ENCODE measurements at regions not wholly inside any gene's neighbourhood (a gene's known extent, or its start where the extent isn't known, plus 50 kb on each side); places are given as distances from the start of the nearest gene placed in this dataset.
A peak's percentile ranks its signal among the peaks of the same experiment; 100 is the strongest.

- peak; percentile 40; the same call in 1 of the 2 replicates for TF ChIP-seq ZXDB (tag by site-specific recombination; IDR thresholded peaks at IDR 0.05)
- 0 out of 2 replicates have a peak, but pooled peaks have one; percentile 26 for TF ChIP-seq ZEB2 (tag by site-specific recombination; IDR thresholded peaks at IDR 0.05)
- 0 out of 2 replicates have a peak, but pooled peaks have one; percentile 26 for TF ChIP-seq SCRT2 (tag by site-specific recombination; IDR thresholded peaks at IDR 0.05)
- TF ChIP-seq ZNF48 (tag by site-specific recombination; IDR thresholded peaks at IDR 0.05): no peak
- no peak for TF ChIP-seq ZFP69B (tag by site-specific recombination; IDR thresholded peaks at IDR 0.05)
- no peak for TF ChIP-seq ZNF658 (tag by site-specific recombination; IDR thresholded peaks at IDR 0.05)
- TF ChIP-seq ZNF155 (tag by site-specific recombination; IDR thresholded peaks at IDR 0.05): no peak
- no peak for TF ChIP-seq ZNF391 (tag by site-specific recombination; IDR thresholded peaks at IDR 0.05; ENCODE audit: borderline replicate concordance, low read depth)
- TF ChIP-seq OSR2 (tag by site-specific recombination; IDR thresholded peaks at IDR 0.05): no peak
- no peak for TF ChIP-seq ZFP37 (tag by site-specific recombination; IDR thresholded peaks at IDR 0.05)
- no peak for TF ChIP-seq RBAK (tag by site-specific recombination; IDR thresholded peaks at IDR 0.05)
- no peak for TF ChIP-seq ZBTB49 (tag by site-specific recombination; IDR thresholded peaks at IDR 0.05; ENCODE audit: low read depth)
- TF ChIP-seq ZNF521 (tag by site-specific recombination; IDR thresholded peaks at IDR 0.05): no peak
- no peak for TF ChIP-seq PRDM2 (tag by site-specific recombination; IDR thresholded peaks at IDR 0.05; ENCODE audit: borderline replicate concordance)
- peak; percentile 75 for TF ChIP-seq SP2 (tag by site-specific recombination; IDR thresholded peaks at IDR 0.05)
- no peak for TF ChIP-seq GLI2 (tag by site-specific recombination; IDR thresholded peaks at IDR 0.05; ENCODE audit: borderline replicate concordance, low read depth)
- TF ChIP-seq ZNF280D (tag by site-specific recombination; IDR thresholded peaks at IDR 0.05): no peak
- no peak for TF ChIP-seq ZNF121 (tag by site-specific recombination; IDR thresholded peaks at IDR 0.05)
- TF ChIP-seq ZBTB1 (tag by site-specific recombination; IDR thresholded peaks at IDR 0.05): no peak
- no peak for TF ChIP-seq ZBTB6 (tag by site-specific recombination; IDR thresholded peaks at IDR 0.05)
- TF ChIP-seq KLF1 (tag by site-specific recombination; IDR thresholded peaks at IDR 0.05): peak; percentile 54; the same call in 1 of the 2 replicates
- TF ChIP-seq ZBTB7A (tag by site-specific recombination; IDR thresholded peaks at IDR 0.05; ENCODE audit: low read depth): no peak
- TF ChIP-seq ZNF544 (tag by site-specific recombination; IDR thresholded peaks at IDR 0.05): no peak
- no peak for TF ChIP-seq ZNF830 (tag by site-specific recombination; IDR thresholded peaks at IDR 0.05; ENCODE audit: low read depth)
- no peak for TF ChIP-seq ZNF449 (tag by site-specific recombination; IDR thresholded peaks at IDR 0.05)
These were observed 63.1 kb upstream of the IRF2 start (continued) for GRCh38 chr4:184537269-184538022.

Measured in HEK293 (cell line).